Adrenal gland (tissue), 5 donors: ENCODE measurements at regions not wholly inside any gene's neighbourhood (a gene's known extent, or its start where the extent isn't known, plus 50 kb on each side); places are given as distances from the start of the nearest gene placed in this dataset.

Experiments used
- POLR2A ChIP-seq, 2 donors: fragments of 450-650 bp; IDR thresholded peaks; one replicate each; pipeline ENCODE4 v1.6.1; 2017; ENCODE audit warnings: antibody characterized with exemption in 2 of 2, mild to moderate bottlenecking in 2 of 2, moderate library complexity in 1 of 2
- TF ChIP-seq, protein P1 (sequence below), 6 experiments: fragments of 450-650 bp in 4 of 6; fragments of 200-600 bp in 2 of 6; sonication (generic) in 1 of 6; IDR thresholded peaks; 1 replicate in 5 of 6; 2 replicates in 1 of 6; pipeline versions ENCODE4 v1.5.1 to v1.8.0; 2016 to 2021; ENCODE audit warnings: antibody characterized with exemption in 6 of 6, mild to moderate bottlenecking in 2 of 6, moderate library complexity in 1 of 6
- donor health status: DM: no; HTN: no; CAD: no.

DNA sequence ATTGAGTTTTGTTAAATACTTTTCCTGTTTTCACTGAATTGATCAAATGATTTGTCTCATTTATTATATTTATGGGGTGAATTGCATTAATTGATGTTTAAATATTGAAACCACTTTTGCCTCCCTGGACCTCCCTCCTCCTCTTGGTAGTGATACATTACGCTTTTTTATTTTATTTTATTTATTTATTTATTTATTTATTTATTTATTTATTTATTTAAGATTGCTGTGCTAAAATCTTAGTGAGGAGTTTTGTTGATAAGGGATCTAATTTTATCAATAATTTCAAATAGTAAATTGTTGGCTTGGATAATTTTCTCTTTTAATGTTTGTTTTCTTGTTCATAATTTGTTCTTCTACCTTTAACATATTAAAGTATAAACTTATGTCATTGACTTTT, 1281.0 kb upstream of the NXPH2 start:
- TF ChIP-seq POLR2A (IDR thresholded peaks at IDR 0.05): no peak
- TF ChIP-seq, protein P1, sequence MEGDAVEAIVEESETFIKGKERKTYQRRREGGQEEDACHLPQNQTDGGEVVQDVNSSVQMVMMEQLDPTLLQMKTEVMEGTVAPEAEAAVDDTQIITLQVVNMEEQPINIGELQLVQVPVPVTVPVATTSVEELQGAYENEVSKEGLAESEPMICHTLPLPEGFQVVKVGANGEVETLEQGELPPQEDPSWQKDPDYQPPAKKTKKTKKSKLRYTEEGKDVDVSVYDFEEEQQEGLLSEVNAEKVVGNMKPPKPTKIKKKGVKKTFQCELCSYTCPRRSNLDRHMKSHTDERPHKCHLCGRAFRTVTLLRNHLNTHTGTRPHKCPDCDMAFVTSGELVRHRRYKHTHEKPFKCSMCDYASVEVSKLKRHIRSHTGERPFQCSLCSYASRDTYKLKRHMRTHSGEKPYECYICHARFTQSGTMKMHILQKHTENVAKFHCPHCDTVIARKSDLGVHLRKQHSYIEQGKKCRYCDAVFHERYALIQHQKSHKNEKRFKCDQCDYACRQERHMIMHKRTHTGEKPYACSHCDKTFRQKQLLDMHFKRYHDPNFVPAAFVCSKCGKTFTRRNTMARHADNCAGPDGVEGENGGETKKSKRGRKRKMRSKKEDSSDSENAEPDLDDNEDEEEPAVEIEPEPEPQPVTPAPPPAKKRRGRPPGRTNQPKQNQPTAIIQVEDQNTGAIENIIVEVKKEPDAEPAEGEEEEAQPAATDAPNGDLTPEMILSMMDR (IDR thresholded peaks at IDR 0.05): no peak
